GM12891 (cell line): ENCODE measurements at regions not wholly inside any gene's neighbourhood (a gene's known extent, or its start where the extent isn't known, plus 50 kb on each side); places are given as distances from the start of the nearest gene placed in this dataset.

Experiments
- PAX5 ChIP-seq: IDR thresholded peaks from 2 replicates; pipeline ENCODE4 v1.6.1; 2011; ENCODE audit warnings: low read length, moderate library complexity, mild to moderate bottlenecking; ENCODE audit not compliant: insufficient read depth, severe bottlenecking
- POLR2A ChIP-seq: IDR thresholded peaks from 2 replicates; pipeline ENCODE4 v1.6.1; 2011; ENCODE audit warnings: low read depth, low read length, control low read depth
- POLR2AphosphoS5 ChIP-seq: IDR thresholded peaks from 2 replicates; pipeline ENCODE4 v1.6.1; 2011; ENCODE audit warnings: low read depth, low read length, control low read depth
- SPI1 ChIP-seq: IDR thresholded peaks from 2 replicates; pipeline ENCODE4 v1.6.1; 2011; ENCODE audit warnings: low read depth, low read length, control low read depth
- TAF1 ChIP-seq: IDR thresholded peaks from 2 replicates; pipeline ENCODE4 v1.6.1; 2011; ENCODE audit warnings: low read depth, low read length, control low read depth

- no peak for TF ChIP-seq POLR2AphosphoS5
- TF ChIP-seq POLR2A: no peak
- TF ChIP-seq TAF1: no peak
- no peak for TF ChIP-seq SPI1
- TF ChIP-seq PAX5: no peak
Measured at GRCh38 chr3:36258421-36258820, 121.9 kb upstream of the STAC start.
